ENCODE measurements at regions not wholly inside any gene's neighbourhood (a gene's known extent, or its start where the extent isn't known, plus 50 kb on each side); places are given as distances from the start of the nearest gene placed in this dataset.

- DNase-seq (ENCODE audit: low read depth): no peak
These were observed 100.3 kb upstream of the C1orf87 start for GRCh38 chr1:60173729-60174505.

DNA sequence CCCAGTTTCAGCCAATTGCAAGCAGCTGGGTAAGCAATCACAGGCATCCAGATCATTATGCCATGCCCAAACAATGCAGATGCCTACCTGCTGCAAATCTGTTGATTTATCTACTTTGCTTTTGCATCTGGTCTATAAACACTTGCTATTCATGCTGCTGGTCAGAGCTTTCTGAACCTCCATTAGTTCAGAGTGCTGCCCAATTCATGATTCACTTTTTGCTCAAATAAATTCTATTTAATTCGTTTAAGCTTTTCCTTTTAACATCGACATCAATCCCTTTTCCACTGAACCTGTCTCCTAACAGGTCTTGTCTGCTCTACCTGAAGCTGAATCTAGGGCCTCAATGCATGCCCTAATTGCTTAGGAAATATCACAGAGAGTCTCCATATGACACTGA lies 99.4 kb upstream of the C1orf87 start:
- DNase-seq (ENCODE audit: low read depth): no peak

DNA sequence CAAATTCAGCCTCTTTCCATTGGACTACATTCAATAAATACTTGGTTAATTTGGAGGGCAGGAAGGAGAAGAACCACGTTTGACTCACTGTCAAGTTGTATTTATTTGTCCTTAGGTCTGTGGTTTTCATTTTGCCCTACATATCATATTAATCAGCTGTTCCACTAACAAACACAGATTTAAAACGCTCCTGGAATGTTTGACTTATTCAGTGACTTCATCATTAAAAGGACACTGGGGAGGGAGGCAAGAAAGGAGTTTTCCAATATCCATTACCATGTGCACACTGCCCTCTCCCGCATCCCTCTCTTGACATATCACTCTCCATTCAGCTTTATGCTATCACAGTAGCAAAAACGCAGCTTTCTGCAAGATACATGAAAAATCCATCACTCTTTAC lies 98.2 kb upstream of the C1orf87 start:
- no peak for DNase-seq (ENCODE audit: low read depth)

GRCh38 chr1:60170709-60171108 lies 97.1 kb upstream of the C1orf87 start:
- DNase-seq (ENCODE audit: low read depth): no peak

GRCh38 chr1:60169206-60169605 lies 95.6 kb upstream of the C1orf87 start:
- no peak for DNase-seq (ENCODE audit: low read depth)

DNA sequence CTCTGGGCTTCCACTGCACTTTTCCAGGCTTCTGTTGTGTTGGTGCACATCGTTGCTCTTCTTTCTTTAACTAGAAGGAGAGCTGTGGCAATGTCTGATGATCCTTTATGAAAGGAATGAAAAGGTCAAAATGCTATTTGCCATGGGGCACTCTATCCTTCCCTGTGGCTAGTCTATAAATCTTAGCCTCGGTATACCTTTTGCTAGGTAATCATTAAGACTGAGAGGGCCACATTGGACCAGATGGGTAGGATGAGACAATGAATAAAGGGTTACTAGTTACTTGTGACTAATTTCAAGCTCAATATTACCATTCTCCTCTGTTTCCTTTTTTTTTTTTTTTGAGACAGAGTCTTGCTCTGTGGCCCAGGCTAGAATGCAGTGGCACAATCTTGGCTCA lies 89.4 kb upstream of the C1orf87 start:
- no peak for DNase-seq (ENCODE audit: low read depth)

DNA sequence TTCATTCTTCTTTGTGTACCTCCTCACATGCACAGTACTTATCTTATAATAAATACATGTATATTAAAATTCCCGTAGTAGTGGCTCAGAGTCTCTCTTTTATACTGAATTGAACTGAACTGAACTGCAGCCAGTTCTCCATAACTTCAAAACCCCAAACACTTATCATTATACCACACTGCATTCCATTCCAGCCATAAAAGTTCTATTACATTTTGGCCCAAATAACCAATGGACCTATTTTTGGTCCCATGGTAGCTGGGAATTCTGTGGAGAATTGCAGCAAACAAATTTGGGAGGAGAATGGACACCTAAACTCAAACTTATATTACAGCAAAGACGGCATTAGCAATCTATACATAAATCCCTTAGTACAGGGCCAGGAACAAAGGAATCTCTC lies 86.6 kb upstream of the C1orf87 start:
- DNase-seq (ENCODE audit: low read depth): no peak

DNA sequence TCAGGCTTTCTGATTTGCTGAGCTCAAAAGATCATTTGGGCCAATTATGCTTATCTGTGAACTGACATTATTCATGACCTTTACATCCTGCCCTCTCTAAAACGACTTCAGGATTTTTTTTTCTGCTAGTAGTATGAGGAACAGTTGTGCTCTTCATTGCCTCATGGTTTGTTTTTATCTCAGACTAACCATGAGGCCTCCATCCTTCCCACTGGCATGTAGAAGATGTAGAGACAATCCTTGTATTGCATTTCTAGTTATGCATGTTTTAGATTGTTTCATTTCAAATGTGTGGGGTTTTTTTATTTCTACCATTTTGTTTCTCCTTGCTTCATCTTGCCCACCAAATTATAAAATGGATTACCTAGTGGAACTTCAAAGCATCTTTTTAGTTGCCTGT lies 82.8 kb upstream of the C1orf87 start:
- no peak for DNase-seq (ENCODE audit: low read depth)

DNA sequence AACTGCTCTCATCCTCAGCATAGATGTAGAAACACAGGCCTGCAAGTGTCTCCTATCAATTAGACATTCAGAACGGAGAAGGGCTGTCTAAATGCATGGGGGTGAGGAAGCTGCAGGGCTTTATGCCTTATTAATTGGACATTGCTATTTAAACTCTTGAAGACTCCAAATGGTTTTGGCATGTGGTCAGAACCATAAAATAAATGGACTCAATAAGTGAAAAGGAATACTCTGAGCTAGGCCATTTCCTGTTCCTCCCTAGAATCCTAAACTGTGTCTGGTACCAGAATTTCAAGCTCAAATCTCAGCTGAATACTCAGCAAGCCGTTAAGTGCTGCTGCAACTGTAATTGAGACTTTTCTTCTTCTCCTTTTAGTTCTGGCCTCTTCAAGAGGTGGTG lies 80.4 kb upstream of the C1orf87 start:
- DNase-seq (ENCODE audit: low read depth): no peak

DNA sequence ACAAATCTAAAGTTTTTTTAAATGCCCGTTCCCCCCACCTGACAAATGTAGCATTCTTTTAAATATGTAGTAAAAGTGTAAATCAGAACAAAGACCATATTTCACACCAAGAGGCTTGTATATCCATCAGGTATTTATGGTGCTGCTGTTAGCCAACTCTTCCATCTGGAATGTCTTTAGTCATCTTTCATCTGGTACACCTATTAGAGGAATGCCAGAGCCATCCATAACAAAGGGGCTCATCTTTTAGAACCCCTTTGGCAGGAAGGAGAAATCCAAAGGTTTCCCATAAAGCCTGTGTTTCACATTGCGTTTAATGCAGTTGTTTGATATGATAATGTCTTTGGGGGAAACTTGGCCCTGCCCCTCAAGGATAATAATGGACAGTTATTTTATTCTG lies 79.3 kb upstream of the C1orf87 start:
- DNase-seq (ENCODE audit: low read depth): no peak

- DNase-seq (ENCODE audit: low read depth): no peak
These were observed 77.7 kb upstream of the C1orf87 start for GRCh38 chr1:60151311-60151710.

DNA sequence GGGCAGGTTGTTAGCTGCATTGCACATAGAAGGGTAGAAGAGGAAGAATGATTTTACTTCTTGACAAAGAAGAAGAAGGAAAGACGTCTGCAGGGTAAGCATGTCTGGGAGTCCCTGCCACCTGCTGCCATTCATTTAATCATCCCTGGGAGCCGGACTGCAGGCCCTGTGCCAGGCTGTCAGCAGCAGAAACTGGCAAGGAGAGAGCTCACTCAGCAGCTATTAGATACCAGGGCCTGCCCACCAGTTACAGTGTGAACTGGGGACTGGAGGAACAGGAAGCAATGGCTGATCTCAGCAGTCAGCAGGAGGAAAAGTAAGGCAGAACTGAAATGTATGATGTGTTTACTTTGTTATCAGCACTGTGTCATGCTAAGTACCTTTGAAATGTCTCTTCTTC lies 75.7 kb upstream of the C1orf87 start:
- no peak for DNase-seq (ENCODE audit: low read depth)

GRCh38 chr1:60146884-60147283 lies 73.3 kb upstream of the C1orf87 start:
- DNase-seq (ENCODE audit: low read depth): no peak

GRCh38 chr1:60145771-60146170 lies 72.2 kb upstream of the C1orf87 start:
- no peak for DNase-seq (ENCODE audit: low read depth)

GRCh38 chr1:60141743-60142142 lies 68.2 kb upstream of the C1orf87 start:
- DNase-seq (ENCODE audit: low read depth): no peak

DNA sequence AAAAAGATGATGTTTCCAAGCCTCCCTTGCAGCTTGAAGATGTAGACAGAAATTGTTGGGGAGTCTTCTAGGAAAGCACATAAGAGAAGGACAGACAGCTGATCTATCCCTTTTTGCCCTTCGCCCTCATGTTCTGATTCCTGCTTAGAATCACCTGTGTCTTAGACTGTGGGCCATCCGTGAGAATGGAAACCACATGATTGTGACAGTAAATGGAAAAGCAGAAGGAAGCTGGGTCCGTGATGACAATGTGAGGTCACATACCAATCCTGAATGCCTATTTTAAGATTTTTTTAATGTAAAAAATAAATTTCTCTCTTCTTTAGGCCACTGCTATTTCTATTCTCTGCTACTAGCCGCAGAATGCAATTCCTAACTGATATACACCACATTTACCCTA lies 67.7 kb upstream of the C1orf87 start:
- no peak for DNase-seq (ENCODE audit: low read depth)

DNA sequence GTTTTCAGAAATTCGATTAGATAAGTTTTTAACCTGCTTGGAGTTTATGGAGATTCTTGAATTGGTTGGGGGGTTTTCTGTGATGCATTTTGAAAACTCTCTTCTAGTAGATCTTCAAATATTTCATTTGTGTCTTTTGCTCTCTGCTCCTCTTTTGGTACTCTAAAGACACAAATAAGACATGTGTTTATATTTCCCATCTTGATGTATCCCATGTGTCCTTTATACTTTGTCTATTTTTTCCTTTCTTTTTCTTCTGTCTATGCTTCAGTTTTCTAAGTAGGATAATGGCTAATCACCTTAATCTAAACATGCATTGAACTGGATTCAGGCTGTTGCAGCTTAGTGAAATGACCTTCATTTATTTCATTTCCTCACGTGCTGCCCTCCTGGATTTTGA lies 63.8 kb upstream of the C1orf87 start:
- DNase-seq (ENCODE audit: low read depth): no peak

DNA sequence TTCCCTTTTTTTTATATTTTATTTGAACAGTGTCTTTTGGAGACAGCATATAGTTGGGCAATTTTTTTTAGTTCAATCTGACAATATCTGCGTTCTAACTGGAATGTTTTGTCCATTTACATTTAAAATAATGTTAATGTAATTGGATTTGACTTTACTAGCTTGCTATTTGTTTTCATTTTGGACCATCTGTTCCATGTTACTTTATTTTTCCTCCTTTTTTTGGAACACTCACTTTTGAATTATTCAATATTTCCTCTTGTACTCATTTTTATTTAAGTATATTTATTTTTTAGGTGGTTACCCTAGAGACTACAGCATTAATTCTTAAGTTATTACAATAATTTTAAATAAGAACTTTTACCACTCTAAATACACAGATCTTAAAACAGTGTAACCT lies 62.8 kb upstream of the C1orf87 start:
- DNase-seq (ENCODE audit: low read depth): no peak

GRCh38 chr1:60134716-60135115 lies 61.1 kb upstream of the C1orf87 start:
- no peak for DNase-seq (ENCODE audit: low read depth)

DNA sequence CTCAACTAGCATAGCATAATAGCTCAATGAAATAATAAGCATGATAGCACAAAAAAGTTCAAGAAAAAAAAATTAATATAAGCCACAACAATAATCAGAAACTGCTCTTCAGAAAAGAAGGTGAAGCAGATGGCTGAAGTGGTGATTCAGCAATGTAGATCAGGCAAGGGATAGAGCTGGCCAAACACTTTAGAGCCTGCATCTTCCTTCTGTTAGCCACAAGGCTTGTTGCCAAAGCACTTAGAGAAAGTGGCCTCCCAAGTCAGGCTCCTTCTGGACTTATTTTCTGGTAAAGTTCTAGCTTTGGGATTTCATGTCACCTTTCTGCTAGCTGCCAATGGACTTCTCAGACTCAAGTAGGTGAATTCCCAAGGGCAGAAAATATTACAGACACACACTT lies 60.3 kb upstream of the C1orf87 start:
- no peak for DNase-seq (ENCODE audit: low read depth)

DNA sequence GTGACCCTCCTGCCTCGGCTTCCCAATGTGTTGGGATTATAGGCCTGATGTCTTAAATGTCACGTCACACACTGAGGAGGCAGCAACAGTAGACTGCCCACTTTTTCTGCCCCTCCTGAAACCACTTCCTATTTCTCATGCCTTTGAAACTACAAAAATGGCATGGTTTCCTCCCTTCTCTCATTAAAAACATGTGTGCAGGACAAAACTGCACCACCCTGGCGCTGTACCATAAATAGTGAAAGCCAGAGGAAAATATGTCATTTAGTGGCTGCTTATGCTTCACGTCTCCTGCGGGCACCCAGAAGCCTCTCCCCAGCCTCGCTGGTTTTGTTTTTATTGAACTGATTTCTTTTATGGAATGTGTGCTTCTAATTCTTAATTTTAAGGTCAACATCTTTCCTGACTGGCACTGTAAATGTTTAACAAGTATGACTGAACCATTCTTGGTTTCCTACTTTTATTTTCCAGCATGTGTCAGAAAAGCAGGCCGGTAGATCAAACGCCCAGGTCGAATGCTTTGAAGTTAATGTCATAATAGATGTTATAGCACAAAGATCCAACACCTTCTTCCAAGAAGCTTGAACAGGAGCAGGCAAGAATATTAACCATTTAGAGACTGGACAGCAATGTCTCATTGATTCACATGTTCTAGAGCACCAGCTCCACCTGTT lies 59.6 kb upstream of the C1orf87 start:
- DNase-seq (ENCODE audit: low read depth): no peak

GRCh38 chr1:60132108-60132507 lies 58.5 kb upstream of the C1orf87 start:
- no peak for DNase-seq (ENCODE audit: low read depth)

GRCh38 chr1:60130703-60131102 lies 57.1 kb upstream of the C1orf87 start:
- DNase-seq (ENCODE audit: low read depth): no peak

- DNase-seq (ENCODE audit: low read depth): no peak
These were observed 56.3 kb upstream of the C1orf87 start for GRCh38 chr1:60129911-60130310.

Measured in stimulated activated CD8-positive, alpha-beta memory T cell treated with anti-CD3 and anti-CD28 coated beads, Interleukin-4, amount 100 ng/mL, for 24 hours (primary cell).